A172 (cell line): ENCODE measurements at regions not wholly inside any gene's neighbourhood (a gene's known extent, or its start where the extent isn't known, plus 50 kb on each side); places are given as distances from the start of the nearest gene placed in this dataset.

Source experiments
- DNase-seq: peaks from one replicate; pipeline ENCODE4 v3.0.0-alpha.2; 2015; ENCODE audit warnings: low spot score

GRCh38 chr3:168312984-168313383 lies 217.3 kb upstream of the GOLIM4 start:
- no peak for DNase-seq

GRCh38 chr3:168307893-168308292 lies 212.2 kb upstream of the GOLIM4 start:
- no peak for DNase-seq

- DNase-seq = no peak
Measured at GRCh38 chr3:168295027-168295426, 199.3 kb upstream of the GOLIM4 start.

GRCh38 chr3:168292296-168292695 lies 196.6 kb upstream of the GOLIM4 start:
- no peak for DNase-seq

GRCh38 chr3:168289471-168290008 lies 193.8 kb upstream of the GOLIM4 start:
- DNase-seq = no peak

GRCh38 chr3:168288511-168289401 lies 193.0 kb upstream of the GOLIM4 start:
- no peak for DNase-seq

GRCh38 chr3:168285506-168285905 lies 189.8 kb upstream of the GOLIM4 start:
- DNase-seq = no peak

- no peak for DNase-seq
Measured at GRCh38 chr3:168284728-168285127, 189.0 kb upstream of the GOLIM4 start.

- DNase-seq = no peak
Measured at GRCh38 chr3:168275662-168276061, 179.9 kb upstream of the GOLIM4 start.

- DNase-seq = no peak
Measured at GRCh38 chr3:168273917-168274316, 178.2 kb upstream of the GOLIM4 start.

- DNase-seq = no peak
Measured at GRCh38 chr3:168273036-168273435, 177.3 kb upstream of the GOLIM4 start.

GRCh38 chr3:168272343-168272985 lies 176.7 kb upstream of the GOLIM4 start:
- no peak for DNase-seq

- DNase-seq = no peak
Measured at GRCh38 chr3:168271932-168272331, 176.2 kb upstream of the GOLIM4 start.

GRCh38 chr3:168269001-168269400 lies 173.3 kb upstream of the GOLIM4 start:
- no peak for DNase-seq

GRCh38 chr3:168267179-168267578 lies 171.5 kb upstream of the GOLIM4 start:
- no peak for DNase-seq

- DNase-seq = no peak
Measured at GRCh38 chr3:168266335-168266734, 170.6 kb upstream of the GOLIM4 start.

GRCh38 chr3:168262887-168263286 lies 167.2 kb upstream of the GOLIM4 start:
- no peak for DNase-seq

- no peak for DNase-seq
Measured at GRCh38 chr3:168260859-168261258, 165.1 kb upstream of the GOLIM4 start.

GRCh38 chr3:168251371-168251770 lies 155.6 kb upstream of the GOLIM4 start:
- DNase-seq = no peak

GRCh38 chr3:168250415-168250861 lies 154.7 kb upstream of the GOLIM4 start:
- DNase-seq = peak; percentile 29

- peak; percentile 75 for DNase-seq
Measured at GRCh38 chr3:168249550-168250414, 154.1 kb upstream of the GOLIM4 start.

GRCh38 chr3:168249205-168249549 lies 153.5 kb upstream of the GOLIM4 start:
- DNase-seq = peak; percentile 25
